SK-N-SH (cell line): ENCODE measurements at regions not wholly inside any gene's neighbourhood (a gene's known extent, or its start where the extent isn't known, plus 50 kb on each side); places are given as distances from the start of the nearest gene placed in this dataset.

Source experiments
- CTCF ChIA-PET: fragments of 300-600, 350-600 bp; formaldehyde crosslinking; extraction: SDS; loops from one replicate; lab custom pipeline; 2021; lab: Yijun Ruan, JAX
- POLR2A ChIA-PET: fragments of 350-600 bp; sonication (Branson Sonifier 250); formaldehyde crosslinking; extraction: SDS; loops from one replicate; lab custom pipeline; 2020; ENCODE audit warnings: antibody characterized with exemption, inconsistent platforms; lab: Yijun Ruan, JAX
- DNase-seq: peaks from one replicate; pipeline ENCODE4 v3.0.0; 2012
- H2AFZ ChIP-seq: fragments of 200-600 bp; sonication (generic); 2 replicates; pipeline ENCODE4 v1.8.1; 2016; ENCODE audit warnings: antibody characterized with exemption, mild to moderate bottlenecking, low read depth
- H3F3A ChIP-seq: fragments of 200-600 bp; sonication (generic); replicated peaks from 2 replicates; pipeline ENCODE3; 2016; ENCODE audit warnings: antibody characterized with exemption, mild to moderate bottlenecking; ENCODE audit not compliant: insufficient read depth
- H3K27ac ChIP-seq, 2 experiments: fragments of 200-500 bp in 1 of 2; fragments of 200-600 bp in 1 of 2; sonication (Bioruptor generic) in 1 of 2; sonication (generic), shearing (Covaris generic) in 1 of 2; 2 replicates each; pipeline versions ENCODE4 v1.5.1 to v1.6.1; 2014 to 2016; ENCODE audit warnings: low read depth in 2 of 2, inconsistent platforms in 1 of 2, low read length in 1 of 2, mild to moderate bottlenecking in 1 of 2, mixed read lengths in 1 of 2
- H3K27me3 ChIP-seq: fragments of 200-600 bp; sonication (generic), shearing (Covaris generic); 2 replicates; pipeline ENCODE4 v1.6.1; 2016; ENCODE audit warnings: mixed run types; ENCODE audit not compliant: insufficient read depth
- H3K36me3 ChIP-seq, 2 experiments: fragments of 200-500 bp in 1 of 2; fragments of 200-600 bp in 1 of 2; sonication (Bioruptor generic) in 1 of 2; sonication (generic) in 1 of 2; replicated peaks in 1 of 2; 2 replicates each; pipeline versions ENCODE3 to v1.5.1; 2014 to 2016; ENCODE audit warnings: low read length in 1 of 2, mild to moderate bottlenecking in 1 of 2; ENCODE audit not compliant: insufficient read depth in 2 of 2, control insufficient read depth in 1 of 2
- H3K4me1 ChIP-seq, 2 experiments: fragments of 200-500 bp in 1 of 2; fragments of 200-600 bp in 1 of 2; sonication (Bioruptor generic) in 1 of 2; sonication (generic), shearing (Covaris generic) in 1 of 2; 2 replicates each; pipeline versions ENCODE4 v1.5.1 to v1.6.1; 2014 to 2016; ENCODE audit warnings: low read depth in 1 of 2, low read length in 1 of 2, mixed run types in 1 of 2; ENCODE audit not compliant: insufficient read depth in 2 of 2, control insufficient read depth in 1 of 2
- H3K4me2 ChIP-seq: fragments of 200-600 bp; sonication (generic), shearing (Covaris generic); 2 replicates; pipeline ENCODE4 v1.6.1; 2017; ENCODE audit warnings: mixed run types
- H3K4me3 ChIP-seq, 2 experiments: fragments of 200-500 bp in 1 of 2; fragments of 200-600 bp in 1 of 2; sonication (Bioruptor generic) in 1 of 2; sonication (generic), shearing (Covaris generic) in 1 of 2; 2 replicates each; pipeline versions ENCODE4 v1.5.1 to v1.8.1; 2014 to 2016; ENCODE audit warnings: low read depth in 2 of 2, inconsistent platforms in 1 of 2, low read length in 1 of 2, mild to moderate bottlenecking in 1 of 2, mixed read lengths in 1 of 2, moderate library complexity in 1 of 2
- H3K79me2 ChIP-seq: fragments of 200-600 bp; sonication (generic); 2 replicates; pipeline ENCODE4 v1.8.1; 2017; ENCODE audit warnings: mild to moderate bottlenecking; ENCODE audit not compliant: insufficient read depth
- H3K9ac ChIP-seq: fragments of 200-600 bp; sonication (generic); 2 replicates; pipeline ENCODE4 v1.6.1; 2017; ENCODE audit warnings: mixed run types
- H3K9me2 ChIP-seq: fragments of 200-600 bp; sonication (generic); 2 replicates; pipeline ENCODE4 v1.6.1; 2017; ENCODE audit warnings: mixed run types
- H3K9me3 ChIP-seq: fragments of 200-600 bp; sonication (generic); 2 replicates; pipeline ENCODE4 v1.6.1; 2017; ENCODE audit warnings: mixed run types, mild to moderate bottlenecking, moderate library complexity
- H4K20me1 ChIP-seq: fragments of 200-600 bp; sonication (generic); 2 replicates; pipeline ENCODE4 v1.6.1; 2017; ENCODE audit warnings: mild to moderate bottlenecking, mixed run types; ENCODE audit not compliant: insufficient read depth
- CHD2 ChIP-seq: fragments of 150-350 bp; IDR thresholded peaks from 2 replicates; pipeline ENCODE4 v1.6.1; 2018; ENCODE audit warnings: low read length; ENCODE audit not compliant: partially characterized antibody
- ELF1 ChIP-seq: IDR thresholded peaks from 2 replicates; pipeline ENCODE4 v1.4.0; 2012
- EP300 ChIP-seq, 2 experiments: IDR thresholded peaks; 2 replicates each; pipeline versions ENCODE4 v1.4.0 to v1.6.1; 2012; ENCODE audit warnings: borderline replicate concordance in 1 of 2, low read depth in 1 of 2, low read length in 1 of 2
- FOXJ3 ChIP-seq: sonication (generic); formaldehyde crosslinking; IDR thresholded peaks from 2 replicates; pipeline ENCODE4 v1.5.1; 2020; ENCODE audit warnings: mild to moderate bottlenecking, missing genetic modification reagents
- JUND ChIP-seq: IDR thresholded peaks from 2 replicates; pipeline ENCODE4 v1.4.0; 2012
- MXI1 ChIP-seq: IDR thresholded peaks from 2 replicates; pipeline ENCODE4 v1.6.1; 2012; ENCODE audit warnings: mild to moderate bottlenecking, low read depth, low read length, improper control_type of control experiment
- NFIC ChIP-seq: IDR thresholded peaks from 2 replicates; pipeline ENCODE4 v1.4.0; 2012; ENCODE audit warnings: borderline replicate concordance
- POLR2AphosphoS5 ChIP-seq: IDR thresholded peaks from 2 replicates; pipeline ENCODE4 v1.6.1; 2012; ENCODE audit warnings: low read depth, low read length
- RAD21 ChIP-seq: IDR thresholded peaks from 2 replicates; pipeline ENCODE4 v1.6.1; 2012; ENCODE audit warnings: mild to moderate bottlenecking, low read length
- RFX5 ChIP-seq: IDR thresholded peaks from 2 replicates; pipeline ENCODE4 v1.6.1; 2012; ENCODE audit warnings: mild to moderate bottlenecking, improper control_type of control experiment, low read length
- RXRA ChIP-seq: IDR thresholded peaks from 2 replicates; pipeline ENCODE4 v1.4.0; 2012; ENCODE audit warnings: low read depth, mild to moderate bottlenecking, borderline replicate concordance
- TCF12 ChIP-seq: IDR thresholded peaks from 2 replicates; pipeline ENCODE4 v1.4.0; 2012
- WGBS: methylation state at CpG from one replicate; pipeline ENCODE4 v1.1.6; 2017; ENCODE audit warnings: low lambda C conversion rate; 5-methylcytosine and 5-hydroxymethylcytosine counted together
- TF ChIP-seq, protein P1 (sequence below): fragments of 200-600 bp; sonication (generic); IDR thresholded peaks from 2 replicates; pipeline ENCODE4 v1.6.1; 2017; ENCODE audit warnings: antibody characterized with exemption, mild to moderate bottlenecking, moderate library complexity
- TF ChIP-seq, protein P2 (sequence below): fragments of 150-350 bp; IDR thresholded peaks from 2 replicates; pipeline ENCODE4 v1.6.1; 2017; ENCODE audit warnings: antibody characterized with exemption, low read length, low read depth, borderline replicate concordance
- TF ChIP-seq, protein P3 (sequence below): IDR thresholded peaks from 2 replicates; pipeline ENCODE4 v1.4.0; 2012; ENCODE audit warnings: low read depth, borderline replicate concordance
- TF ChIP-seq, protein P4 (sequence below): fragments of 150-350 bp; IDR thresholded peaks from 2 replicates; pipeline ENCODE4 v1.6.1; 2016; ENCODE audit warnings: mild to moderate bottlenecking, low read depth, low read length
- TF ChIP-seq, protein P5 (sequence below): IDR thresholded peaks from 2 replicates; pipeline ENCODE4; 2012

DNA sequence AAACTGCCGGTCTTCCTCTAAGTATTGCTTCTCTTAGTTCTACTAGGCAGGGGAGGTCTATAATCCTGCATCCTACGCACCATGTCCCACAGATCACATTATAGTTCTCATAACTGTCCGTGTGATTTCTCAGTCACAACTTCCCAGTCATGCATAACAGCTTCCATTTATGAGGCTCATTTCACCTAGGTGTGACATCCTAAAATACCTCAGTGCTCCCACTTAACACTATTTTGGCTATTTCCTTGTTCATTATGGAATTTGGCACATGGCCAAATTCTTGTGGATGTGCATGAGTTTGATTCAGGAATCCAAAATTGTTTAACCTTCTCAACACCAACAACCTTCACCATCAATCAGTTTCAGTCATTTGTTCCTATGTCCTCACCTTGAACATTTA is 989.9 kb downstream of the OLFM4 start:
- H3K4me3 ChIP-seq, result no peak overlapping the region
- no peak overlapping the region for H3K4me2 ChIP-seq
- H2AFZ ChIP-seq, result no peak overlapping the region
- DNase-seq, result no peak
- H3F3A ChIP-seq, result no peaks in the 10 kb centered on the region
- ChIA-PET CTCF (no interaction called here), POLR2A (no interaction called here)
- no peaks in the 10 kb centered on the region for H3K79me2 ChIP-seq
- TF ChIP-seq, protein P1, sequence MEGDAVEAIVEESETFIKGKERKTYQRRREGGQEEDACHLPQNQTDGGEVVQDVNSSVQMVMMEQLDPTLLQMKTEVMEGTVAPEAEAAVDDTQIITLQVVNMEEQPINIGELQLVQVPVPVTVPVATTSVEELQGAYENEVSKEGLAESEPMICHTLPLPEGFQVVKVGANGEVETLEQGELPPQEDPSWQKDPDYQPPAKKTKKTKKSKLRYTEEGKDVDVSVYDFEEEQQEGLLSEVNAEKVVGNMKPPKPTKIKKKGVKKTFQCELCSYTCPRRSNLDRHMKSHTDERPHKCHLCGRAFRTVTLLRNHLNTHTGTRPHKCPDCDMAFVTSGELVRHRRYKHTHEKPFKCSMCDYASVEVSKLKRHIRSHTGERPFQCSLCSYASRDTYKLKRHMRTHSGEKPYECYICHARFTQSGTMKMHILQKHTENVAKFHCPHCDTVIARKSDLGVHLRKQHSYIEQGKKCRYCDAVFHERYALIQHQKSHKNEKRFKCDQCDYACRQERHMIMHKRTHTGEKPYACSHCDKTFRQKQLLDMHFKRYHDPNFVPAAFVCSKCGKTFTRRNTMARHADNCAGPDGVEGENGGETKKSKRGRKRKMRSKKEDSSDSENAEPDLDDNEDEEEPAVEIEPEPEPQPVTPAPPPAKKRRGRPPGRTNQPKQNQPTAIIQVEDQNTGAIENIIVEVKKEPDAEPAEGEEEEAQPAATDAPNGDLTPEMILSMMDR, result no peak
- no peak for TF ChIP-seq RFX5
- TF ChIP-seq CHD2, result no peak
- H3K4me1 ChIP-seq, result no peaks in the 10 kb centered on the region
- no peaks in the 10 kb centered on the region for H4K20me1 ChIP-seq
- H3K9me3 ChIP-seq, result no peaks in the 10 kb centered on the region
- H3K27me3 ChIP-seq, result no peaks in the 10 kb centered on the region
- no peaks in the 10 kb centered on the region for H3K9me2 ChIP-seq
- H3K27ac ChIP-seq, result no peak overlapping the region
- H3K36me3 ChIP-seq, result no peaks in the 10 kb centered on the region
- WGBS, result 43% methylated on average over 3 of the region's 3 CpGs
- no peak overlapping the region for H3K9ac ChIP-seq

DNA sequence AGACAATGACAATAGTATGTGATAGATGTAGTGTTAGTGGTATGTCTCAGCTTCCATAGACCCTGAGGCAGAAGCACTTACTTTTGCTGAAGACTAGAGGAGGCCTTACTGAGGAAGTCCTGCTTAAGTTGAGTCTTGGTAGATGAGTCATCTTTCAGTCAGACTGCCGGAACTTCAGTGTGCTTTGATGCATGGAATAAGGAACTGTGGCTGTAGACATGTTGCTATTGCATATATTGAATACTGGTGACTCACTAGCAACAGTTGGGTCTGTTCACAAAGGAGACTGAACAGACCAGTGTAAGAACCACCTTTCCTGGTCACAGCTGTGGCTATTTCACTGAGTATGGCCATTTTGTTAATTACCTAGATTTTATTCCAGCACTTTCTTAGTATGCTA is 1000.6 kb downstream of the OLFM4 start:
- Histone ChIP-seq H3K79me2 (no peaks in the 10 kb centered on the region), H3K27ac (no peak overlapping the region), H3K27me3 (no peaks in the 10 kb centered on the region), H2AFZ (no peak overlapping the region), H3K9ac (no peak overlapping the region), H4K20me1 (no peaks in the 10 kb centered on the region), H3K4me3 (no peak overlapping the region), H3K36me3 (no peaks in the 10 kb centered on the region), H3K4me1 (no peaks in the 10 kb centered on the region; a peak in 1 of 4 replicates), H3K4me2 (no peak overlapping the region), H3F3A (no peaks in the 10 kb centered on the region), H3K9me3 (no peaks in the 10 kb centered on the region), H3K9me2 (no peaks in the 10 kb centered on the region)
- no peak for DNase-seq
- CTCF ChIA-PET, result no interaction called here
- POLR2A ChIA-PET, result no interaction called here
- no peak for TF ChIP-seq ELF1
- TF ChIP-seq POLR2AphosphoS5, result no peak
- TF ChIP-seq, protein P2, sequence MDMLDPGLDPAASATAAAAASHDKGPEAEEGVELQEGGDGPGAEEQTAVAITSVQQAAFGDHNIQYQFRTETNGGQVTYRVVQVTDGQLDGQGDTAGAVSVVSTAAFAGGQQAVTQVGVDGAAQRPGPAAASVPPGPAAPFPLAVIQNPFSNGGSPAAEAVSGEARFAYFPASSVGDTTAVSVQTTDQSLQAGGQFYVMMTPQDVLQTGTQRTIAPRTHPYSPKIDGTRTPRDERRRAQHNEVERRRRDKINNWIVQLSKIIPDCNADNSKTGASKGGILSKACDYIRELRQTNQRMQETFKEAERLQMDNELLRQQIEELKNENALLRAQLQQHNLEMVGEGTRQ, result no peak
- TF ChIP-seq TCF12, result no peak
- TF ChIP-seq RAD21, result no peak
- no peak for TF ChIP-seq RFX5
- no peak for TF ChIP-seq MXI1
- no peak for TF ChIP-seq JUND
- no peak for TF ChIP-seq NFIC
- TF ChIP-seq, protein P1, result no peak
- TF ChIP-seq, protein P3, sequence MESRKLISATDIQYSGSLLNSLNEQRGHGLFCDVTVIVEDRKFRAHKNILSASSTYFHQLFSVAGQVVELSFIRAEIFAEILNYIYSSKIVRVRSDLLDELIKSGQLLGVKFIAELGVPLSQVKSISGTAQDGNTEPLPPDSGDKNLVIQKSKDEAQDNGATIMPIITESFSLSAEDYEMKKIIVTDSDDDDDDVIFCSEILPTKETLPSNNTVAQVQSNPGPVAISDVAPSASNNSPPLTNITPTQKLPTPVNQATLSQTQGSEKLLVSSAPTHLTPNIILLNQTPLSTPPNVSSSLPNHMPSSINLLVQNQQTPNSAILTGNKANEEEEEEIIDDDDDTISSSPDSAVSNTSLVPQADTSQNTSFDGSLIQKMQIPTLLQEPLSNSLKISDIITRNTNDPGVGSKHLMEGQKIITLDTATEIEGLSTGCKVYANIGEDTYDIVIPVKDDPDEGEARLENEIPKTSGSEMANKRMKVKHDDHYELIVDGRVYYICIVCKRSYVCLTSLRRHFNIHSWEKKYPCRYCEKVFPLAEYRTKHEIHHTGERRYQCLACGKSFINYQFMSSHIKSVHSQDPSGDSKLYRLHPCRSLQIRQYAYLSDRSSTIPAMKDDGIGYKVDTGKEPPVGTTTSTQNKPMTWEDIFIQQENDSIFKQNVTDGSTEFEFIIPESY, result no peak
- TF ChIP-seq, protein P4, sequence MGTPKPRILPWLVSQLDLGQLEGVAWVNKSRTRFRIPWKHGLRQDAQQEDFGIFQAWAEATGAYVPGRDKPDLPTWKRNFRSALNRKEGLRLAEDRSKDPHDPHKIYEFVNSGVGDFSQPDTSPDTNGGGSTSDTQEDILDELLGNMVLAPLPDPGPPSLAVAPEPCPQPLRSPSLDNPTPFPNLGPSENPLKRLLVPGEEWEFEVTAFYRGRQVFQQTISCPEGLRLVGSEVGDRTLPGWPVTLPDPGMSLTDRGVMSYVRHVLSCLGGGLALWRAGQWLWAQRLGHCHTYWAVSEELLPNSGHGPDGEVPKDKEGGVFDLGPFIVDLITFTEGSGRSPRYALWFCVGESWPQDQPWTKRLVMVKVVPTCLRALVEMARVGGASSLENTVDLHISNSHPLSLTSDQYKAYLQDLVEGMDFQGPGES, result no peak
- TF ChIP-seq EP300 (IDR thresholded peaks at IDR 0.05; ENCODE audit: borderline replicate concordance in 1 of 2, low read depth in 1 of 2, low read length in 1 of 2), result no peak
- no peak for TF ChIP-seq RXRA
- TF ChIP-seq, protein P5, sequence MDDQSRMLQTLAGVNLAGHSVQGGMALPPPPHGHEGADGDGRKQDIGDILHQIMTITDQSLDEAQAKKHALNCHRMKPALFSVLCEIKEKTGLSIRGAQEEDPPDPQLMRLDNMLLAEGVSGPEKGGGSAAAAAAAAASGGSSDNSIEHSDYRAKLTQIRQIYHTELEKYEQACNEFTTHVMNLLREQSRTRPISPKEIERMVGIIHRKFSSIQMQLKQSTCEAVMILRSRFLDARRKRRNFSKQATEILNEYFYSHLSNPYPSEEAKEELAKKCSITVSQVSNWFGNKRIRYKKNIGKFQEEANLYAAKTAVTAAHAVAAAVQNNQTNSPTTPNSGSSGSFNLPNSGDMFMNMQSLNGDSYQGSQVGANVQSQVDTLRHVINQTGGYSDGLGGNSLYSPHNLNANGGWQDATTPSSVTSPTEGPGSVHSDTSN, result no peak
- TF ChIP-seq FOXJ3, result no peak
- WGBS, result 31% methylated on average over 1 of the region's 1 CpG
